Liver (tissue), 8 donors: ENCODE measurements at regions not wholly inside any gene's neighbourhood (a gene's known extent, or its start where the extent isn't known, plus 50 kb on each side); places are given as distances from the start of the nearest gene placed in this dataset.

Experiments used
- DNase-seq: peaks from one replicate; pipeline ENCODE4 v3.0.0-alpha.2; 2017; ENCODE audit warnings: low spot score
- H3K27ac ChIP-seq, 2 donors: one replicate each; pipeline ENCODE4 v1.7.0; 2013; ENCODE audit warnings: inconsistent platforms in 2 of 2, low read length in 2 of 2, control low read depth in 1 of 2, low read depth in 1 of 2, mild to moderate bottlenecking in 1 of 2
- H3K27me3 ChIP-seq, 4 donors: one replicate each; pipeline versions ENCODE4 v1.6.1 to v1.7.0; 2013; ENCODE audit warnings: low read length in 3 of 4, inconsistent platforms in 1 of 4, mild to moderate bottlenecking in 1 of 4, moderate library complexity in 1 of 4; ENCODE audit not compliant: control insufficient read depth in 4 of 4, insufficient read depth in 4 of 4
- H3K36me3 ChIP-seq, 4 donors: one replicate each; pipeline versions ENCODE4 v1.6.1 to v1.7.0; 2013; ENCODE audit warnings: low read length in 3 of 4, mild to moderate bottlenecking in 3 of 4, low read depth in 1 of 4, moderate library complexity in 1 of 4; ENCODE audit not compliant: control insufficient read depth in 4 of 4, insufficient read depth in 3 of 4
- H3K4me1 ChIP-seq, 4 donors: one replicate each; pipeline versions ENCODE4 v1.6.1 to v1.7.0; 2013; ENCODE audit warnings: low read length in 3 of 4, mild to moderate bottlenecking in 3 of 4, moderate library complexity in 1 of 4; ENCODE audit not compliant: control insufficient read depth in 4 of 4, insufficient read depth in 4 of 4
- H3K4me3 ChIP-seq, 3 donors: one replicate each; pipeline versions ENCODE4 v1.6.1 to v1.7.0; 2013; ENCODE audit warnings: low read length in 3 of 3, control low read depth in 1 of 3, low read depth in 1 of 3, mild to moderate bottlenecking in 1 of 3
- H3K9ac ChIP-seq, 2 donors: one replicate each; pipeline ENCODE4 v1.7.0; 2013; ENCODE audit warnings: low read length in 2 of 2, mild to moderate bottlenecking in 2 of 2, moderate library complexity in 2 of 2, control low read depth in 1 of 2, low read depth in 1 of 2
- H3K9me3 ChIP-seq, 4 donors: one replicate each; pipeline versions ENCODE4 v1.6.1 to v1.7.0; 2013; ENCODE audit warnings: low read length in 3 of 4; ENCODE audit not compliant: control insufficient read depth in 4 of 4
- EGR1 ChIP-seq, 2 donors: IDR thresholded peaks; 2 replicates each; pipeline ENCODE4 v1.6.1; 2016 to 2018; ENCODE audit warnings: antibody characterized with exemption in 2 of 2, low read depth in 2 of 2
- FOXA1 ChIP-seq: IDR thresholded peaks from 2 replicates; pipeline ENCODE4 v1.6.1; 2016; ENCODE audit warnings: antibody characterized with exemption
- FOXA2 ChIP-seq: IDR thresholded peaks from 2 replicates; pipeline ENCODE4 v1.6.1; 2016; ENCODE audit warnings: antibody characterized with exemption
- GABPA ChIP-seq, 2 donors: IDR thresholded peaks in 1 of 2; conservative IDR thresholded peaks in 1 of 2; 2 replicates each; pipeline ENCODE4 v1.6.1; 2016; ENCODE audit warnings: antibody characterized with exemption in 2 of 2, mild to moderate bottlenecking in 1 of 2, moderate library complexity in 1 of 2
- HNF4A ChIP-seq, 2 donors: conservative IDR thresholded peaks; 2 replicates each; pipeline ENCODE4 v1.6.1; 2016; ENCODE audit warnings: antibody characterized with exemption in 2 of 2, mild to moderate bottlenecking in 2 of 2
- HNF4G ChIP-seq: IDR thresholded peaks from 2 replicates; pipeline ENCODE4 v1.6.1; 2016; ENCODE audit warnings: antibody characterized with exemption
- JUND ChIP-seq, 2 donors: IDR thresholded peaks; 2 replicates each; pipeline ENCODE4 v1.6.1; 2016; ENCODE audit warnings: antibody characterized with exemption in 2 of 2
- NR2F2 ChIP-seq: IDR thresholded peaks from 2 replicates; pipeline ENCODE4 v1.6.1; 2016; ENCODE audit warnings: antibody characterized with exemption
- RAD21 ChIP-seq, 2 donors: IDR thresholded peaks; 2 replicates each; pipeline ENCODE4 v1.6.1; 2016; ENCODE audit warnings: antibody characterized with exemption in 2 of 2, mild to moderate bottlenecking in 2 of 2
- RXRA ChIP-seq, 2 donors: IDR thresholded peaks; 2 replicates each; pipeline ENCODE4 v1.6.1; 2017 to 2018; ENCODE audit warnings: antibody characterized with exemption in 2 of 2, mild to moderate bottlenecking in 1 of 2
- SP1 ChIP-seq: IDR thresholded peaks from 2 replicates; pipeline ENCODE4 v1.6.1; 2018; ENCODE audit warnings: antibody characterized with exemption, mild to moderate bottlenecking
- TAF1 ChIP-seq: conservative IDR thresholded peaks from 2 replicates; pipeline ENCODE4 v1.6.1; 2016; ENCODE audit warnings: antibody characterized with exemption, mild to moderate bottlenecking
- YY1 ChIP-seq: IDR thresholded peaks from 2 replicates; pipeline ENCODE4 v1.6.1; 2016; ENCODE audit warnings: antibody characterized with exemption, mild to moderate bottlenecking
- WGBS: extraction: QIAGEN DNeasy Blood & Tissue Kit; methylation state at CpG from one replicate; pipeline ENCODE4 v1.1.7; 2013; 5-methylcytosine and 5-hydroxymethylcytosine counted together
- TF ChIP-seq, protein P1 (sequence below): IDR thresholded peaks from 2 replicates; pipeline ENCODE4 v1.6.1; 2016; ENCODE audit warnings: antibody characterized with exemption
- TF ChIP-seq, protein P2 (sequence below): IDR thresholded peaks from 2 replicates; pipeline ENCODE4 v1.6.1; 2016; ENCODE audit warnings: antibody characterized with exemption
- TF ChIP-seq, protein P3 (sequence below): fragments of 150-350 bp; IDR thresholded peaks from 2 replicates; pipeline ENCODE4 v1.5.1; 2017; ENCODE audit warnings: improper control_type of control experiment, low read depth, low read length; ENCODE audit not compliant: missing input control
- TF ChIP-seq, protein P4 (sequence below): IDR thresholded peaks from 2 replicates; pipeline ENCODE4 v1.6.1; 2016; ENCODE audit warnings: antibody characterized with exemption
- TF ChIP-seq, protein P5 (sequence below): IDR thresholded peaks from 2 replicates; pipeline ENCODE4 v1.6.1; 2016; ENCODE audit warnings: antibody characterized with exemption, mild to moderate bottlenecking
- donor health status: healthy.
- donor health status: healthy.
- donor health status: healthy.
- donor health status: healthy.
- donor health status: healthy.

DNA sequence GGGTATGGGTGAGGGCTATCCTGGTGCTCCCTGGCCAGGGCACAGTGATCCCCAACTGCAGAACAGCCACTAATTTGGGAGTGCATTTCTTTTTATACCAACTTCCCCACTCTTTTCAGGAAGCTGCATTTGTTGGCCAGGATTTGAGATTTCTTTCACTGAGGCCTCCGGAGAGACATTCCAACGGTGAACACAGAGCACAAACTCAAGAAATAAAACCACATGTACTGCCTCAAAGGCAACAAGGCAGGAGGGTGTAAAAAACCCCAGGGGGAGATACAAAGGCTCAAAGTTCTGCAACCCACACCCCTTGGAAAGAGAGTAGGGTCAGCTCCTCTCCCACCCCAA lies 65.3 kb downstream of the CPN2 start:
- Histone ChIP-seq H3K4me3 (no peak overlapping the region), H3K27ac (no peak overlapping the region), H3K27me3 (no peaks in the 10 kb centered on the region), H3K9me3 (no peaks in the 10 kb centered on the region), H3K36me3 (no peaks in the 10 kb centered on the region), H3K9ac (no peak overlapping the region), H3K4me1 (no peaks in the 10 kb centered on the region)
- whole genome bisulfite sequencing: 80% methylated on average over 2 of the region's 2 CpGs
- TF ChIP-seq FOXA2 (no peak), GABPA (IDR thresholded peaks at IDR 0.05 in 1 of 2, conservative IDR thresholded peaks at IDR 0.05 in 1 of 2) (no peak), RAD21 (IDR thresholded peaks at IDR 0.05) (no peak), YY1 (no peak), EGR1 (IDR thresholded peaks at IDR 0.05; ENCODE audit: low read depth in 2 of 2) (no peak), RXRA (IDR thresholded peaks at IDR 0.05) (no peak), JUND (IDR thresholded peaks at IDR 0.05) (no peak), TAF1 (no peak), HNF4G (no peak), SP1 (no peak)
- TF ChIP-seq, protein P1, sequence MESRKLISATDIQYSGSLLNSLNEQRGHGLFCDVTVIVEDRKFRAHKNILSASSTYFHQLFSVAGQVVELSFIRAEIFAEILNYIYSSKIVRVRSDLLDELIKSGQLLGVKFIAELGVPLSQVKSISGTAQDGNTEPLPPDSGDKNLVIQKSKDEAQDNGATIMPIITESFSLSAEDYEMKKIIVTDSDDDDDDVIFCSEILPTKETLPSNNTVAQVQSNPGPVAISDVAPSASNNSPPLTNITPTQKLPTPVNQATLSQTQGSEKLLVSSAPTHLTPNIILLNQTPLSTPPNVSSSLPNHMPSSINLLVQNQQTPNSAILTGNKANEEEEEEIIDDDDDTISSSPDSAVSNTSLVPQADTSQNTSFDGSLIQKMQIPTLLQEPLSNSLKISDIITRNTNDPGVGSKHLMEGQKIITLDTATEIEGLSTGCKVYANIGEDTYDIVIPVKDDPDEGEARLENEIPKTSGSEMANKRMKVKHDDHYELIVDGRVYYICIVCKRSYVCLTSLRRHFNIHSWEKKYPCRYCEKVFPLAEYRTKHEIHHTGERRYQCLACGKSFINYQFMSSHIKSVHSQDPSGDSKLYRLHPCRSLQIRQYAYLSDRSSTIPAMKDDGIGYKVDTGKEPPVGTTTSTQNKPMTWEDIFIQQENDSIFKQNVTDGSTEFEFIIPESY: no peak
- TF ChIP-seq, protein P2, sequence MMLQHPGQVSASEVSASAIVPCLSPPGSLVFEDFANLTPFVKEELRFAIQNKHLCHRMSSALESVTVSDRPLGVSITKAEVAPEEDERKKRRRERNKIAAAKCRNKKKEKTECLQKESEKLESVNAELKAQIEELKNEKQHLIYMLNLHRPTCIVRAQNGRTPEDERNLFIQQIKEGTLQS: no peak
- TF ChIP-seq, protein P3, sequence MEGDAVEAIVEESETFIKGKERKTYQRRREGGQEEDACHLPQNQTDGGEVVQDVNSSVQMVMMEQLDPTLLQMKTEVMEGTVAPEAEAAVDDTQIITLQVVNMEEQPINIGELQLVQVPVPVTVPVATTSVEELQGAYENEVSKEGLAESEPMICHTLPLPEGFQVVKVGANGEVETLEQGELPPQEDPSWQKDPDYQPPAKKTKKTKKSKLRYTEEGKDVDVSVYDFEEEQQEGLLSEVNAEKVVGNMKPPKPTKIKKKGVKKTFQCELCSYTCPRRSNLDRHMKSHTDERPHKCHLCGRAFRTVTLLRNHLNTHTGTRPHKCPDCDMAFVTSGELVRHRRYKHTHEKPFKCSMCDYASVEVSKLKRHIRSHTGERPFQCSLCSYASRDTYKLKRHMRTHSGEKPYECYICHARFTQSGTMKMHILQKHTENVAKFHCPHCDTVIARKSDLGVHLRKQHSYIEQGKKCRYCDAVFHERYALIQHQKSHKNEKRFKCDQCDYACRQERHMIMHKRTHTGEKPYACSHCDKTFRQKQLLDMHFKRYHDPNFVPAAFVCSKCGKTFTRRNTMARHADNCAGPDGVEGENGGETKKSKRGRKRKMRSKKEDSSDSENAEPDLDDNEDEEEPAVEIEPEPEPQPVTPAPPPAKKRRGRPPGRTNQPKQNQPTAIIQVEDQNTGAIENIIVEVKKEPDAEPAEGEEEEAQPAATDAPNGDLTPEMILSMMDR: no peak
- no peak for DNase-seq

DNA sequence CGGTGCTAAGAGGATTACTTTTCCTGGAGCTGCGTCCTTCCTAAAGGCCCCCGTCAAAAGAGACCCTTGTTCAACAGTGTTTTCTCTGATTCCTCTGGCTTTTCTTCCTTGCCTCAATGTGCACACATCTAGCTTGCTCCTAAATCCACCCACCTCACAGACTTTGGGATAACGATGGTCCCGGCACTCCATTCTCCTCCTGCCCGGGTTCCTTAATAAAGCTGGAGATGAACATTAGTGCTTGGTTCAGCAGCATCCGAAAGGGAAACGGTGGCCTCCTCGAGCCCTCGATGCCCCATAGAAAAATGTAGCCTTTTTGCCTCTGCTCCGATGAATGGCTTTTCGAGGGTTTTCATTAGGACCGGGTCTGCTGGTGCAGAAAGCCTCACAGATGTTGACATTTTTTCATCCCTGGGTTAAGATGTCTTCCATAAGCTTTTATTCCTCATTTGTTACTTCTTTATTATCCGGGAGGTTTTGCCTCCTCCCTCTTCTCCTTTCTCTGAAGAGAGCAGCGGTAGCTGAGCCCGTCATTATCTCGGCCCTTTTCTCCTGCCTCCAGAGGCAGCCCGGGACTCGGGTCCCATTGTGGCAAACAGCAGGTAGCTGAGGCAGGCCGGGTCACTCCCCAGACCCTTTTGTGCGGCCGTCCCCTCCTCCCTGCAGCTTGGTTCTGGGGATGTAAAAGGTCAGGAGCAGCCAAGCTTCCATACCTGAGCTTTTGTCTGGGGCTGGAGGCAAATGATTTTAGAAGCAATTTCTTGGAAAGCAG lies 64.6 kb downstream of the CPN2 start:
- 87% methylated on average over 22 of the region's 22 CpGs for WGBS
- Histone ChIP-seq H3K36me3 (no peaks in the 10 kb centered on the region), H3K27me3 (no peaks in the 10 kb centered on the region), H3K27ac (no peak overlapping the region), H3K4me3 (no peak overlapping the region), H3K9ac (no peak overlapping the region), H3K4me1 (no peaks in the 10 kb centered on the region), H3K9me3 (no peaks in the 10 kb centered on the region)
- DNase-seq: no peak
- TF ChIP-seq HNF4A (conservative IDR thresholded peaks at IDR 0.05) (no peak), YY1 (no peak), FOXA2 (no peak), FOXA1 (no peak), NR2F2 (no peak), SP1 (no peak), GABPA (IDR thresholded peaks at IDR 0.05 in 1 of 2, conservative IDR thresholded peaks at IDR 0.05 in 1 of 2) (no peak), RXRA (IDR thresholded peaks at IDR 0.05) (no peak), JUND (IDR thresholded peaks at IDR 0.05) (no peak)
- TF ChIP-seq, protein P3: no peak
- TF ChIP-seq, protein P4, sequence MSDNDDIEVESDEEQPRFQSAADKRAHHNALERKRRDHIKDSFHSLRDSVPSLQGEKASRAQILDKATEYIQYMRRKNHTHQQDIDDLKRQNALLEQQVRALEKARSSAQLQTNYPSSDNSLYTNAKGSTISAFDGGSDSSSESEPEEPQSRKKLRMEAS: no peak
- TF ChIP-seq, protein P1: no peak
- TF ChIP-seq, protein P5, sequence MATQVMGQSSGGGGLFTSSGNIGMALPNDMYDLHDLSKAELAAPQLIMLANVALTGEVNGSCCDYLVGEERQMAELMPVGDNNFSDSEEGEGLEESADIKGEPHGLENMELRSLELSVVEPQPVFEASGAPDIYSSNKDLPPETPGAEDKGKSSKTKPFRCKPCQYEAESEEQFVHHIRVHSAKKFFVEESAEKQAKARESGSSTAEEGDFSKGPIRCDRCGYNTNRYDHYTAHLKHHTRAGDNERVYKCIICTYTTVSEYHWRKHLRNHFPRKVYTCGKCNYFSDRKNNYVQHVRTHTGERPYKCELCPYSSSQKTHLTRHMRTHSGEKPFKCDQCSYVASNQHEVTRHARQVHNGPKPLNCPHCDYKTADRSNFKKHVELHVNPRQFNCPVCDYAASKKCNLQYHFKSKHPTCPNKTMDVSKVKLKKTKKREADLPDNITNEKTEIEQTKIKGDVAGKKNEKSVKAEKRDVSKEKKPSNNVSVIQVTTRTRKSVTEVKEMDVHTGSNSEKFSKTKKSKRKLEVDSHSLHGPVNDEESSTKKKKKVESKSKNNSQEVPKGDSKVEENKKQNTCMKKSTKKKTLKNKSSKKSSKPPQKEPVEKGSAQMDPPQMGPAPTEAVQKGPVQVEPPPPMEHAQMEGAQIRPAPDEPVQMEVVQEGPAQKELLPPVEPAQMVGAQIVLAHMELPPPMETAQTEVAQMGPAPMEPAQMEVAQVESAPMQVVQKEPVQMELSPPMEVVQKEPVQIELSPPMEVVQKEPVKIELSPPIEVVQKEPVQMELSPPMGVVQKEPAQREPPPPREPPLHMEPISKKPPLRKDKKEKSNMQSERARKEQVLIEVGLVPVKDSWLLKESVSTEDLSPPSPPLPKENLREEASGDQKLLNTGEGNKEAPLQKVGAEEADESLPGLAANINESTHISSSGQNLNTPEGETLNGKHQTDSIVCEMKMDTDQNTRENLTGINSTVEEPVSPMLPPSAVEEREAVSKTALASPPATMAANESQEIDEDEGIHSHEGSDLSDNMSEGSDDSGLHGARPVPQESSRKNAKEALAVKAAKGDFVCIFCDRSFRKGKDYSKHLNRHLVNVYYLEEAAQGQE: no peak
